GM12878 (cell line): ENCODE measurements at regions not wholly inside any gene's neighbourhood (a gene's known extent, or its start where the extent isn't known, plus 50 kb on each side); places are given as distances from the start of the nearest gene placed in this dataset.

ENCODE experiments used
- ATAC-seq: fragments of 200-7000 bp; cut with Tn5 transposase; 3 replicates; pipeline ENCODE4 v1.9.1; 2020; ENCODE audit warnings: mild to moderate bottlenecking, moderate library complexity
- BruUV-seq: library from RNA; stranded (reverse); fragments of 400-500 nt; replicated peaks from 2 replicates; lab custom pipeline; 2021; lab: Mats Ljungman, UMichigan
- CTCF ChIA-PET: fragments of 300-600 bp; sonication (Branson Sonifier 250); formaldehyde crosslinking; extraction: SDS; loops from one replicate; lab custom pipeline; 2021; ENCODE audit warnings: inconsistent platforms; lab: Yijun Ruan, JAX
- POLR2A ChIA-PET: fragments of 350-600 bp; formaldehyde crosslinking; extraction: SDS; loops from one replicate; lab custom pipeline; 2021; ENCODE audit warnings: inconsistent platforms; lab: Charles Lee
- RAD21 ChIA-PET: fragments of 300-600 bp; sonication (Branson Sonifier 250); formaldehyde crosslinking; loops from one replicate; lab custom pipeline; 2023; ENCODE audit warnings: antibody characterized with exemption; ENCODE audit not compliant: unreplicated experiment; lab: Charles Lee
- SMC1A ChIA-PET: fragments of 300-600 bp; sonication (Branson Sonifier 250); formaldehyde crosslinking; loops from one replicate; lab custom pipeline; 2023; ENCODE audit not compliant: unreplicated experiment, uncharacterized antibody; lab: Charles Lee
- DNase-seq: peaks from one replicate; pipeline ENCODE4 v3.0.0-alpha.2; 2011; ENCODE audit warnings: low read depth, low spot score
- FAIRE-seq: peaks from 3 replicates; lab custom pipeline; 2011; peaks lifted over from hg19 to GRCh38; lab: Jason Lieb, UNC
- H2AFZ ChIP-seq: 2 replicates; pipeline ENCODE4 v1.6.0; 2011; ENCODE audit warnings: low read depth, low read length, control low read depth; ENCODE audit not compliant: control insufficient read depth
- H3K27ac ChIP-seq: 2 replicates; pipeline ENCODE4 v1.5.1; 2011; ENCODE audit warnings: control low read depth; ENCODE audit not compliant: control insufficient read depth, insufficient read depth
- H3K27me3 ChIP-seq, 2 experiments: replicated peaks in 1 of 2; 2 replicates each; pipeline versions ENCODE4 v1.6.0 to v1.6.1; 2011; ENCODE audit warnings: low read length in 1 of 2; ENCODE audit not compliant: control insufficient read depth in 2 of 2, insufficient read depth in 2 of 2
- H3K36me3 ChIP-seq, 2 experiments: 2 replicates each; pipeline ENCODE4 v1.5.1; 2011; ENCODE audit warnings: low read length in 1 of 2; ENCODE audit not compliant: control insufficient read depth in 2 of 2, insufficient read depth in 2 of 2
- H3K4me1 ChIP-seq: 2 replicates; pipeline ENCODE4 v1.6.1; 2011; ENCODE audit warnings: mild to moderate bottlenecking, low read length, moderate library complexity, mixed read lengths; ENCODE audit not compliant: control insufficient read depth, insufficient read depth
- H3K4me2 ChIP-seq: 2 replicates; pipeline ENCODE4 v1.6.0; 2011; ENCODE audit warnings: control low read depth; ENCODE audit not compliant: control insufficient read depth, insufficient read depth
- H3K4me3 ChIP-seq: fragments of 200-600 bp; sonication (generic); 2 replicates; pipeline ENCODE4 v1.5.1; 2016
- H3K79me2 ChIP-seq: 2 replicates; pipeline ENCODE4 v1.6.0; 2011; ENCODE audit warnings: low read length; ENCODE audit not compliant: control insufficient read depth, insufficient read depth
- H3K9ac ChIP-seq: 2 replicates; pipeline ENCODE4 v1.8.0; 2011; ENCODE audit warnings: low read length, control low read depth, mixed read lengths; ENCODE audit not compliant: control insufficient read depth, insufficient read depth
- H3K9me3 ChIP-seq: replicated peaks from 3 replicates; pipeline ENCODE4 v1.5.1; 2011; ENCODE audit warnings: mild to moderate bottlenecking, low read length; ENCODE audit not compliant: control insufficient read depth, insufficient read depth
- H4K20me1 ChIP-seq: 2 replicates; pipeline ENCODE4 v1.6.0; 2011; ENCODE audit not compliant: control insufficient read depth, insufficient read depth
- E2F4 ChIP-seq: IDR thresholded peaks from 2 replicates; pipeline ENCODE4 v1.6.1; 2012; ENCODE audit warnings: low read depth, low read length, improper control_type of control experiment
- FOXM1 ChIP-seq: IDR thresholded peaks from 2 replicates; pipeline ENCODE4 v1.6.1; 2012; ENCODE audit warnings: low read depth, mild to moderate bottlenecking, inconsistent platforms, low read length, moderate library complexity
- MTA3 ChIP-seq: IDR thresholded peaks from 2 replicates; pipeline ENCODE4 v1.6.1; 2012; ENCODE audit warnings: low read length, inconsistent platforms, borderline replicate concordance
- RAD21 ChIP-seq: IDR thresholded peaks from 2 replicates; pipeline ENCODE4 v1.6.1; 2011; ENCODE audit warnings: mild to moderate bottlenecking, low read depth, low read length, moderate library complexity; ENCODE audit not compliant: insufficient read depth
- WRNIP1 ChIP-seq: IDR thresholded peaks from 2 replicates; pipeline ENCODE4 v1.6.1; 2011; ENCODE audit warnings: low read depth, low read length, improper control_type of control experiment, borderline replicate concordance
- ZNF622 ChIP-seq: fragments of 450-650 bp; IDR thresholded peaks from 2 replicates; pipeline ENCODE4 v1.6.1; 2017; ENCODE audit warnings: mild to moderate bottlenecking, inconsistent platforms
- WGBS: methylation state at CpG from one replicate; pipeline ENCODE4 v1.1.6; 2016; ENCODE audit warnings: low lambda C conversion rate; ENCODE audit not compliant: insufficient replicate concordance, insufficient coverage; ENCODE audit errors: missing lambda C conversion rate; 5-methylcytosine and 5-hydroxymethylcytosine counted together
- in situ Hi-C: fragments of 300-500 bp; cut with MboI; formaldehyde crosslinking; loops from 9 replicates; pipeline ENCODE4 v1.14.3; 2018; ENCODE audit warnings: mixed read lengths
- intact Hi-C: fragments of 100-400 bp; cut with micrococcal nuclease; formaldehyde crosslinking; loops from one replicate; pipeline ENCODE4 v1.14.2; 2022; ENCODE audit not compliant: unreplicated experiment
- TF ChIP-seq, protein P1 (sequence below): IDR thresholded peaks from 2 replicates; pipeline ENCODE4 v1.6.1; 2012; ENCODE audit warnings: mild to moderate bottlenecking, low read depth, low read length
- TF ChIP-seq, protein P2 (sequence below): fragments of 450-650 bp; IDR thresholded peaks from 2 replicates; pipeline ENCODE4 v1.6.1; 2017; ENCODE audit warnings: mild to moderate bottlenecking, moderate library complexity

DNA sequence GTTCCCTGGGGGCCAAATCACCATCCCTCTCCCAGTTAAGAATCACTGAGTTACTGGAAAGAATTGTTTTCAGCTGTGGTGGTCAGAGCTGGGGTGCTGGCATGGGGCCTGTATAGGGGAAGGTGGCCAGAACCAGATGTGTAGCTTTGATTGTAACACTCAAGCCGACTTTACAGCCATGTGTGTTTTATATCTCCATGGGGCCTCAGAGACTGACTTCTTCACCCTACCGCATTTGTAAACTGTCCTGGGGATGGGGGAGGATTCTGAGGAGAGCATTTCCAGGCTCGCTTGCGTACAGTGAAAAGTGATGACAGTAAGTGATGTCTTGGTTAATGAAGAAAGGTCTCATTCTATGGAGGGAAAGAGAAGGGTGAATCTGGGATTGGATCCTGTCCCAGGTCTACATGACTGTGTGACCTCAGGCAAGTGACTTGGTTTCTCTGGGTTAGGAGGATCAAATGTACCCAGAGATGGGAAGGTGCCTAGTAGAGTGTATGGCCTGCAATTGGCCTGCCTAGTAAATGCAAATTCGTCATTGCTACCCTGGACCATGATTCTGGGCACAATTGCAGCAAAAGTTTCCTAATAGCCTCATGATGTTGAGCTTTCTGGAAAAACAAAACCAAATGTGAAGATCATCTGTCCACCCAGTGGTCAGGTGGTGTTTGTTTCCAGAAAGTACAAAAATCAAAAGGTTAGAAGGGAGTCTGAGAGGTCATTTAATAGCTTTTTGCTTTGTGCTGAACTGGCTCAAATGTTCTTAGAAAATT is 49.7 kb upstream of the RCC2 start:
- H3K9me3 ChIP-seq = no peaks in the 10 kb centered on the region
- no peaks in the 10 kb centered on the region for H3K27me3 ChIP-seq
- DNase-seq (no peak), FAIRE-seq (no peak), ATAC-seq (no peak)
- in situ Hi-C loops = no loop called here
- H3K27ac ChIP-seq = no peak overlapping the region
- no peak overlapping the region for H3K4me2 ChIP-seq
- no peaks in the 10 kb centered on the region for H3K4me1 ChIP-seq
- no peak overlapping the region for H3K4me3 ChIP-seq
- no TSS peak for BruUV-seq
- whole genome bisulfite sequencing = 56% methylated on average over 5 of the region's 5 CpGs
- H3K36me3 ChIP-seq = no peaks in the 10 kb centered on the region
- no peak overlapping the region for H3K9ac ChIP-seq
- TF ChIP-seq WRNIP1 (no peak), E2F4 (no peak), RAD21 (no peak), MTA3 (no peak), FOXM1 (no peak), ZNF622 (no peak)
- TF ChIP-seq, protein P1, sequence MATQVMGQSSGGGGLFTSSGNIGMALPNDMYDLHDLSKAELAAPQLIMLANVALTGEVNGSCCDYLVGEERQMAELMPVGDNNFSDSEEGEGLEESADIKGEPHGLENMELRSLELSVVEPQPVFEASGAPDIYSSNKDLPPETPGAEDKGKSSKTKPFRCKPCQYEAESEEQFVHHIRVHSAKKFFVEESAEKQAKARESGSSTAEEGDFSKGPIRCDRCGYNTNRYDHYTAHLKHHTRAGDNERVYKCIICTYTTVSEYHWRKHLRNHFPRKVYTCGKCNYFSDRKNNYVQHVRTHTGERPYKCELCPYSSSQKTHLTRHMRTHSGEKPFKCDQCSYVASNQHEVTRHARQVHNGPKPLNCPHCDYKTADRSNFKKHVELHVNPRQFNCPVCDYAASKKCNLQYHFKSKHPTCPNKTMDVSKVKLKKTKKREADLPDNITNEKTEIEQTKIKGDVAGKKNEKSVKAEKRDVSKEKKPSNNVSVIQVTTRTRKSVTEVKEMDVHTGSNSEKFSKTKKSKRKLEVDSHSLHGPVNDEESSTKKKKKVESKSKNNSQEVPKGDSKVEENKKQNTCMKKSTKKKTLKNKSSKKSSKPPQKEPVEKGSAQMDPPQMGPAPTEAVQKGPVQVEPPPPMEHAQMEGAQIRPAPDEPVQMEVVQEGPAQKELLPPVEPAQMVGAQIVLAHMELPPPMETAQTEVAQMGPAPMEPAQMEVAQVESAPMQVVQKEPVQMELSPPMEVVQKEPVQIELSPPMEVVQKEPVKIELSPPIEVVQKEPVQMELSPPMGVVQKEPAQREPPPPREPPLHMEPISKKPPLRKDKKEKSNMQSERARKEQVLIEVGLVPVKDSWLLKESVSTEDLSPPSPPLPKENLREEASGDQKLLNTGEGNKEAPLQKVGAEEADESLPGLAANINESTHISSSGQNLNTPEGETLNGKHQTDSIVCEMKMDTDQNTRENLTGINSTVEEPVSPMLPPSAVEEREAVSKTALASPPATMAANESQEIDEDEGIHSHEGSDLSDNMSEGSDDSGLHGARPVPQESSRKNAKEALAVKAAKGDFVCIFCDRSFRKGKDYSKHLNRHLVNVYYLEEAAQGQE = no peak
- TF ChIP-seq, protein P2, sequence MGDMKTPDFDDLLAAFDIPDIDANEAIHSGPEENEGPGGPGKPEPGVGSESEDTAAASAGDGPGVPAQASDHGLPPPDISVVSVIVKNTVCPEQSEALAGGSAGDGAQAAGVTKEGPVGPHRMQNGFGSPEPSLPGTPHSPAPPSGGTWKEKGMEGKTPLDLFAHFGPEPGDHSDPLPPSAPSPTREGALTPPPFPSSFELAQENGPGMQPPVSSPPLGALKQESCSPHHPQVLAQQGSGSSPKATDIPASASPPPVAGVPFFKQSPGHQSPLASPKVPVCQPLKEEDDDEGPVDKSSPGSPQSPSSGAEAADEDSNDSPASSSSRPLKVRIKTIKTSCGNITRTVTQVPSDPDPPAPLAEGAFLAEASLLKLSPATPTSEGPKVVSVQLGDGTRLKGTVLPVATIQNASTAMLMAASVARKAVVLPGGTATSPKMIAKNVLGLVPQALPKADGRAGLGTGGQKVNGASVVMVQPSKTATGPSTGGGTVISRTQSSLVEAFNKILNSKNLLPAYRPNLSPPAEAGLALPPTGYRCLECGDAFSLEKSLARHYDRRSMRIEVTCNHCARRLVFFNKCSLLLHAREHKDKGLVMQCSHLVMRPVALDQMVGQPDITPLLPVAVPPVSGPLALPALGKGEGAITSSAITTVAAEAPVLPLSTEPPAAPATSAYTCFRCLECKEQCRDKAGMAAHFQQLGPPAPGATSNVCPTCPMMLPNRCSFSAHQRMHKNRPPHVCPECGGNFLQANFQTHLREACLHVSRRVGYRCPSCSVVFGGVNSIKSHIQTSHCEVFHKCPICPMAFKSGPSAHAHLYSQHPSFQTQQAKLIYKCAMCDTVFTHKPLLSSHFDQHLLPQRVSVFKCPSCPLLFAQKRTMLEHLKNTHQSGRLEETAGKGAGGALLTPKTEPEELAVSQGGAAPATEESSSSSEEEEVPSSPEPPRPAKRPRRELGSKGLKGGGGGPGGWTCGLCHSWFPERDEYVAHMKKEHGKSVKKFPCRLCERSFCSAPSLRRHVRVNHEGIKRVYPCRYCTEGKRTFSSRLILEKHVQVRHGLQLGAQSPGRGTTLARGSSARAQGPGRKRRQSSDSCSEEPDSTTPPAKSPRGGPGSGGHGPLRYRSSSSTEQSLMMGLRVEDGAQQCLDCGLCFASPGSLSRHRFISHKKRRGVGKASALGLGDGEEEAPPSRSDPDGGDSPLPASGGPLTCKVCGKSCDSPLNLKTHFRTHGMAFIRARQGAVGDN = no peak
- ChIA-PET RAD21 (interaction anchor here (0.7 kb wide), 1 partner anchor 58 kb away, joined by 3 read pairs; no protein-coding TSS in a partner anchor), POLR2A (interaction anchor here (0.6 kb wide), 1 partner anchor 1300 kb away, joined by 4 read pairs; no protein-coding TSS in a partner anchor), SMC1A (interaction anchor here (0.6 to 0.7 kb wide), 2 partner anchors 118 to 184 kb away, joined by 3 read pairs; no protein-coding TSS in a partner anchor), CTCF (interaction anchor here (1.1 to 1.6 kb wide), 3 partner anchors 78 to 118 kb away, joined by 3 to 7 read pairs (median 3); no protein-coding TSS in a partner anchor)
- no peaks in the 10 kb centered on the region for H3K79me2 ChIP-seq
- H2AFZ ChIP-seq = no peak overlapping the region
- H4K20me1 ChIP-seq = no peaks in the 10 kb centered on the region
- intact Hi-C loops = no loop called here
